ENCODE measurements at regions not wholly inside any gene's neighbourhood (a gene's known extent, or its start where the extent isn't known, plus 50 kb on each side); places are given as distances from the start of the nearest gene placed in this dataset.

DNA sequence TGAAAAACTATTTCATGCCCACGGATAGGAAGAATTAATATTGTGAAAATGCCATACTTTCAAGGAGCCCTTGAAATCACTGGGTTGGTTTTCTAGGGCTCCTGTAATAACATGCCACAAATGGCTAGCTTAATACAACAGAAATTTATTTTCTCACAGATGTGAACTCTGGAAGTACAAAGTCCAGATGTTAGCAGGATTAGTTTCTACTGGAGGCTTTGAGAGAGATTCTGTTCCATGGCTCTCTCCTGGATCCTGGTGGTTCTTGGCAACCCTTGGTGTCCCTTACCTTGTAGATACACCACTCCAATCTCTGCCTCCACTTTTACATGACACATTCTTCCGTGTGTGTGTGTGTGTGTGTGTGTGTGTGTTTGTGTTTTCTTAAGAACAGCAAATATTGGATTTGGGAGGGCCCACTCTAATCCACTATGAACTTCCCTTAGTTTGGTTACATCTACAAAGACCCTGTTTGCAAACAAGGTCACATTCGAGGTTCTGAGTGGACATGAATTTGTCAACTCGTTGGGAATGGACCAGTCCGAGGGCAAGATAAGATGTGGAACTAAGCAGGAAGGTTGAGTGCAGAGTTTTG, 381.1 kb downstream of the IPO8 start:
- H3K4me3 ChIP-seq (replicated peaks in 1 of 2; ENCODE audit: low read depth in 2 of 2, low read length in 2 of 2), result no peak overlapping the region
- TF ChIP-seq, protein P1, sequence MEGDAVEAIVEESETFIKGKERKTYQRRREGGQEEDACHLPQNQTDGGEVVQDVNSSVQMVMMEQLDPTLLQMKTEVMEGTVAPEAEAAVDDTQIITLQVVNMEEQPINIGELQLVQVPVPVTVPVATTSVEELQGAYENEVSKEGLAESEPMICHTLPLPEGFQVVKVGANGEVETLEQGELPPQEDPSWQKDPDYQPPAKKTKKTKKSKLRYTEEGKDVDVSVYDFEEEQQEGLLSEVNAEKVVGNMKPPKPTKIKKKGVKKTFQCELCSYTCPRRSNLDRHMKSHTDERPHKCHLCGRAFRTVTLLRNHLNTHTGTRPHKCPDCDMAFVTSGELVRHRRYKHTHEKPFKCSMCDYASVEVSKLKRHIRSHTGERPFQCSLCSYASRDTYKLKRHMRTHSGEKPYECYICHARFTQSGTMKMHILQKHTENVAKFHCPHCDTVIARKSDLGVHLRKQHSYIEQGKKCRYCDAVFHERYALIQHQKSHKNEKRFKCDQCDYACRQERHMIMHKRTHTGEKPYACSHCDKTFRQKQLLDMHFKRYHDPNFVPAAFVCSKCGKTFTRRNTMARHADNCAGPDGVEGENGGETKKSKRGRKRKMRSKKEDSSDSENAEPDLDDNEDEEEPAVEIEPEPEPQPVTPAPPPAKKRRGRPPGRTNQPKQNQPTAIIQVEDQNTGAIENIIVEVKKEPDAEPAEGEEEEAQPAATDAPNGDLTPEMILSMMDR (IDR thresholded peaks at IDR 0.05; ENCODE audit: low read depth, low read length), result no peak
- no peak for DNase-seq (ENCODE audit: low read depth in 2 of 2)

DNA sequence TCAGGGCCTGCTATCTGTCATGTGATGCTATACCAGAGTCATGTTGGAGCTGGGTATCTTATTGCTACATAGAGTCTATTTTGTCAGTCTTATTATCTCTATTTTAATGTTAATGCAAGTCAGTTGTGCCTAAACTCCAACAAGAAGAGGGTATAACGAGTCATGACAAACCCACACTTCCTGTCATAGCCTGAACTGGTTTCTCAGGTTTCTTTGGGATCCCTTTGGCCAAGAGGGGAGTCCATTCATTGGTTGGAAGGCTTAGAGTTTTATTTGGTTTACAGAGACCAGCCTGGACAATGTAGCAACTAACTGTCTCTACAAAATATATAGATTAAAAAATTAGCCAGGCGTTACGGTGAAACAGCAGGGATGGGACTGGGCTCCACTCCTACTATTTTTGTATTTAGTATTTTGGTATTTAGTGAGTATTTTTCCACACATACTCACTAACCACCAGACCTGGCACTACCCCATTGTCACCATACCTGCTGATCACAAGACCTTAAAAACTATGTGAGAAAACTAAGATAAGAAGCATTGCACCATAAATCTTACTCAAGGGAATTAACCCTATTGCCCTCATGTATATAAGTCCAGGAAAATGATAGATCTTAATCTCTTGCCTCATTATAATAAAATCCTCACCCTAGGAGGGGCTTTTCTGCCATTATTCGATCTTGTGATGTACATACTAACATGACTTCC, 387.5 kb downstream of the IPO8 start:
- DNase-seq (ENCODE audit: low read depth in 2 of 2), result no peak
- H3K4me3 ChIP-seq (replicated peaks in 1 of 2; ENCODE audit: low read depth in 2 of 2, low read length in 2 of 2), result no peak overlapping the region
- TF ChIP-seq, protein P1 (IDR thresholded peaks at IDR 0.05; ENCODE audit: low read depth, low read length), result no peak

DNA sequence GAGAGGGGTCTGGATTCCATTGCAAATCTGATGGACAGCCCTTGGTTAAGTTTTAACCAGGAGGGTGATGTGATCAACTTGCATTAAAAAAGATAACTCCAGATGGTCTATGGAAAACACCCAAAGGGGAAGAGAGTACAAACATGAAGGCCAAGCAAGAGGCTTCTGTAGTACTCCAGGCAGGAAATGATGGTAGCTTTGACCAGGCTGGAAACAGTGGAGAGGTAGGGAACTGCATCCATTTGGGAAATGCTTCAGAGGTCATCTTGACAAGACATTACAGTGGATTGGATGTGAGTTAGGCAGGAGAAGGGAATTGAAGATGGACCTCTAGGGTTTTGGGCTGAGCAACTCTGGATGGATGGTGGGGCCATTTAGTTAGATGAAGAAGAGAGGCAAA, 391.1 kb downstream of the IPO8 start:
- H3K4me3 ChIP-seq (replicated peaks in 1 of 2; ENCODE audit: low read depth in 2 of 2, low read length in 2 of 2), result no peak overlapping the region
- no peak for DNase-seq (ENCODE audit: low read depth in 2 of 2)
- TF ChIP-seq, protein P1 (IDR thresholded peaks at IDR 0.05; ENCODE audit: low read depth, low read length), result no peak

DNA sequence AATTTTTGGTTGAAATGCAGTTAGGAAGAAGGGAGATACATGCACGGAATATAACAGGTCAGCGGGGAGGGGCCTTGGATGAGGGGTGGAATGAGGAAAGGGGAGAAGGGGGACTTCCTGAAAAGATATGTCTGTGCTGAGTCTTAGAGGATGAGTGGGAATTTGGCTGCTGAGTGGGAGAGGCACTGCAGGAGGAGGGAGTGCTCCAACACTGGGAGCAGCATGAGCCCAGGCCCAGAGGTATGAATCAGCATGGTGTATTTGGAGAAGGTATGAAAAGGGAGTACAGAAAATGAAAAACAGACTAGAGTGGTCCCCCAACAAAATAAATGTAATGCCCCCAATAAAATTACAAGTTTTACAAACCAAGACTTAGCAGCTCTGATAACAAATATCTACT, 394.4 kb downstream of the IPO8 start:
- no peak overlapping the region for H3K4me3 ChIP-seq (replicated peaks in 1 of 2; ENCODE audit: low read depth in 2 of 2, low read length in 2 of 2)
- no peak for DNase-seq (ENCODE audit: low read depth in 2 of 2)
- TF ChIP-seq, protein P1 (IDR thresholded peaks at IDR 0.05; ENCODE audit: low read depth, low read length), result no peak

DNA sequence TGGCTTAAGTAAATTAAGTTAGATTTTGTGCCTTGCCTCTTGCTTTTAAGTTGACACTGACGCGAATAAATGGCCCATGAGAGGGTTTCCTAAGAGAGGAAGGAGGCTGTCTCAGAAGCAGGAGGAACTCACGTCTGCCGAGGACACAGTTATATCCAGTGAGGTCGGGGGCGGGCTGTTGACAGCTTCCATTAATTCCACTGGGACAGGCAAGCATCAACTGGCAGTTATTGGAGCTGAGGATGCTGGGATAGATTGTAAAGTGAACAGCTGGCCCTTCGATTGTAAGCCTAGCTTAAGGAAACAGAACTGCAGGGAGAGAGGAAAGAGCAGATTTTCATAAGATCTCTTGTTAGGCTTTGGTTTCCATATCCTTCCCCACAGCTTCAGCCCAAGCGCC, 399.2 kb downstream of the IPO8 start:
- H3K4me3 ChIP-seq (replicated peaks in 1 of 2; ENCODE audit: low read depth in 2 of 2, low read length in 2 of 2), result no peak overlapping the region
- TF ChIP-seq, protein P1 (IDR thresholded peaks at IDR 0.05; ENCODE audit: low read depth, low read length), result no peak
- no peak for DNase-seq (ENCODE audit: low read depth in 2 of 2)

DNA sequence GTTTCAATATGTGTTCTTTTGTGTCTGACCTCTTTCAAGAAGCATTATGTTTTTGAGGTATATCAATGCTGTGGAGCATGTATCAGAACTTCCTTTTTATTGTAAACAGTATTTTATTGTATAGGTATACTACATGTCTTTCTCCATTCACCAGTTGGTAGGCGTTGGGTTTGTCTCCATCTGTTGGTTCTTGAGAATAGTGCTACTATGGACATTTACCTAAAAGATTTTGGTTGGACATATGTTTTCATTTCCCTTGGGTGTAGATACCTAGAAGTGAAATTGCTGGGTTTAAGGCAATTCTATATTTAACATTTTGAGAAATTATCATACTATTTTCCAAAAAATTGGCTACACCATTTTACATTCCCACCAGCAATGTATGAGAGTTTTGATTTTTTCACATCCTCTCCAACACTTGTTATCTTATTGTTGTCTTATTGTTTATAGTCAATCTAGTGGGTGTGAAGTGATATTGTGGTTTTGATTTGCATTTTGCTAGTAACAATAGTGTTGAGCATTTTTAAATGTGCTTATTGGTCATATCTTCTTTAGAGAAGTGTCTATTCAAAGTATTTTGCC, 409.2 kb downstream of the IPO8 start:
- peak; percentile 70 to 74 for DNase-seq (ENCODE audit: low read depth in 2 of 2)

More for the DNA sequence above, 409.2 kb downstream of the IPO8 start:
- TF ChIP-seq, protein P1 (IDR thresholded peaks at IDR 0.05; ENCODE audit: low read depth, low read length), result peak; percentile 71
- H3K4me3 ChIP-seq (replicated peaks in 1 of 2; ENCODE audit: low read depth in 2 of 2, low read length in 2 of 2), result no peak overlapping the region
